GM23338 (cell line): ENCODE measurements at regions not wholly inside any gene's neighbourhood (a gene's known extent, or its start where the extent isn't known, plus 50 kb on each side); places are given as distances from the start of the nearest gene placed in this dataset.

ENCODE experiments used
- ATAC-seq: fragments of 200-7000 bp; cut with Tn5 transposase; 3 replicates; pipeline ENCODE4 v1.9.1; 2020
- DNase-seq: peaks from one replicate; pipeline ENCODE4 v3.0.0-alpha.2; 2015; ENCODE audit warnings: low spot score
- H2AFZ ChIP-seq: fragments of 200-600 bp; sonication (generic); 2 replicates; pipeline ENCODE4 v1.8.0; 2016; ENCODE audit warnings: antibody characterized with exemption, mild to moderate bottlenecking, moderate library complexity
- H3F3A ChIP-seq: fragments of 200-600 bp; sonication (generic); replicated peaks from 2 replicates; pipeline ENCODE4 v1.8.0; 2017; ENCODE audit warnings: antibody characterized with exemption, mixed run types, low read depth
- H3K27ac ChIP-seq: fragments of 200-600 bp; sonication (generic); 2 replicates; pipeline ENCODE4 v1.6.1; 2016; ENCODE audit warnings: low read depth
- H3K27me3 ChIP-seq: fragments of 200-600 bp; sonication (generic); 2 replicates; pipeline ENCODE4 v1.8.0; 2016; ENCODE audit warnings: mild to moderate bottlenecking, mixed run types, moderate library complexity; ENCODE audit not compliant: insufficient read depth
- H3K36me3 ChIP-seq: fragments of 200-600 bp; sonication (generic); 2 replicates; pipeline ENCODE4 v1.8.0; 2016; ENCODE audit warnings: mild to moderate bottlenecking; ENCODE audit not compliant: insufficient read depth
- H3K4me1 ChIP-seq: fragments of 200-600 bp; sonication (generic); 2 replicates; pipeline ENCODE4 v1.8.0; 2016; ENCODE audit warnings: mild to moderate bottlenecking, moderate library complexity; ENCODE audit not compliant: insufficient read depth
- H3K4me2 ChIP-seq: fragments of 200-600 bp; sonication (generic); 2 replicates; pipeline ENCODE4 v1.7.1; 2017; ENCODE audit warnings: mixed run types
- H3K4me3 ChIP-seq: fragments of 200-600 bp; sonication (generic); 2 replicates; pipeline ENCODE4 v1.6.1; 2016; ENCODE audit warnings: mixed run types
- H3K79me2 ChIP-seq: fragments of 200-600 bp; sonication (generic); replicated peaks from 2 replicates; pipeline ENCODE4 v1.8.0; 2017; ENCODE audit warnings: mild to moderate bottlenecking; ENCODE audit not compliant: insufficient read depth
- H3K9me2 ChIP-seq: fragments of 200-600 bp; sonication (generic); 2 replicates; pipeline ENCODE4 v1.8.0; 2017; ENCODE audit not compliant: insufficient read depth
- H4K20me1 ChIP-seq: fragments of 200-600 bp; sonication (generic); replicated peaks from 2 replicates; pipeline ENCODE4 v1.8.0; 2017; ENCODE audit warnings: mild to moderate bottlenecking; ENCODE audit not compliant: insufficient read depth
- H3K27ac Mint-ChIP-seq: 2 replicates; pipeline ENCODE4 v1.8.0; 2020; ENCODE audit warnings: inconsistent platforms, mild to moderate bottlenecking, moderate library complexity, mixed read lengths
- H3K27me3 Mint-ChIP-seq: 3 replicates; pipeline ENCODE4 v1.8.0; 2022; ENCODE audit warnings: low read depth, mild to moderate bottlenecking, moderate library complexity, mixed read lengths, inconsistent platforms; ENCODE audit not compliant: insufficient read depth, poor library complexity
- H3K36me3 Mint-ChIP-seq: 3 replicates; pipeline ENCODE4 v1.8.0; 2021; ENCODE audit warnings: low read depth, mild to moderate bottlenecking, inconsistent platforms, moderate library complexity, mixed read lengths
- H3K4me1 Mint-ChIP-seq: 3 replicates; pipeline ENCODE4 v1.8.0; 2020; ENCODE audit warnings: mild to moderate bottlenecking, inconsistent platforms, mixed read lengths
- H3K4me3 Mint-ChIP-seq: 3 replicates; pipeline ENCODE4 v1.8.0; 2021; ENCODE audit warnings: moderate library complexity, mild to moderate bottlenecking, inconsistent platforms, mixed read lengths
- H3K9me3 Mint-ChIP-seq: 3 replicates; pipeline ENCODE4 v1.8.0; 2020; ENCODE audit warnings: moderate library complexity, mild to moderate bottlenecking, inconsistent platforms, mixed read lengths
- JUNB ChIP-seq: IDR thresholded peaks from one replicate; pipeline ENCODE4 v1.6.1; 2016; ENCODE audit warnings: antibody characterized with exemption; ENCODE audit not compliant: unreplicated experiment
- NANOG ChIP-seq: IDR thresholded peaks from 2 replicates; pipeline ENCODE4 v1.6.1; 2016; ENCODE audit warnings: antibody characterized with exemption, borderline replicate concordance
- ZNF114 ChIP-seq: fragments of 250-450 bp; sonication (Bioruptor Pico); IDR thresholded peaks from 2 replicates; pipeline ENCODE4 v1.5.0; 2020; ENCODE audit warnings: mild to moderate bottlenecking, moderate library complexity
- ZNF331 ChIP-seq: fragments of 250-450 bp; sonication (Bioruptor Pico); IDR thresholded peaks from 2 replicates; pipeline ENCODE4 v1.5.0; 2020; ENCODE audit warnings: low read depth, mild to moderate bottlenecking, moderate library complexity
- ZNF462 ChIP-seq: fragments of 250-450 bp; sonication (Bioruptor Pico); IDR thresholded peaks from 2 replicates; pipeline ENCODE4 v1.5.0; 2020; ENCODE audit warnings: mild to moderate bottlenecking, moderate library complexity

GRCh38 chr4:1459081-1459721 lies 53.0 kb upstream of the NKX1-1 start:
- Histone ChIP-seq H3K4me2 (peak overlapping the region; percentile 73), H3K79me2 (no peaks in the 10 kb centered on the region), H3F3A (no peaks in the 10 kb centered on the region), H4K20me1 (no peaks in the 10 kb centered on the region), H3K9me2 (peaks cover 12% of the 10 kb centered on the region; the same call in 1 of the 2 replicates), H3K27me3 (no peaks in the 10 kb centered on the region), H3K36me3 (no peaks in the 10 kb centered on the region), H2AFZ (no peak overlapping the region), H3K4me3 (peak overlapping the region; percentile 42), H3K27ac (no peak overlapping the region), H3K4me1 (peaks cover 25% of the 10 kb centered on the region)
- peaks cover 23% of the 10 kb centered on the region for H3K4me1 Mint-ChIP-seq
- peaks cover 3% of the 10 kb centered on the region; the same call in 1 of the 3 replicates for H3K36me3 Mint-ChIP-seq
- TF ChIP-seq ZNF462 (CRISPR knock-in tag) (0 out of 2 replicates have a peak, but pooled peaks have one; percentile 48), NANOG (peak; percentile 69), ZNF331 (CRISPR knock-in tag) (no peak)
- no peak overlapping the region for H3K27ac Mint-ChIP-seq
- H3K4me3 Mint-ChIP-seq, result peak overlapping the region; percentile 36; the same call in 1 of the 3 replicates
- H3K27me3 Mint-ChIP-seq, result peaks cover 16% of the 10 kb centered on the region
- peak; percentile 37 for ATAC-seq
- no peak for DNase-seq
- H3K9me3 Mint-ChIP-seq, result peaks cover 10% of the 10 kb centered on the region

- DNase-seq (no peak), ATAC-seq (no peak)
- peaks cover 7% of the 10 kb centered on the region for H3K36me3 Mint-ChIP-seq
- H3K27ac Mint-ChIP-seq, result no peak overlapping the region
- H3K79me2 ChIP-seq, result no peaks in the 10 kb centered on the region
- H4K20me1 ChIP-seq, result no peaks in the 10 kb centered on the region
- no peak overlapping the region for H3K27ac ChIP-seq
- no peaks in the 10 kb centered on the region for H3F3A ChIP-seq
- H3K27me3 Mint-ChIP-seq, result peaks cover 16% of the 10 kb centered on the region
- H3K36me3 ChIP-seq, result no peaks in the 10 kb centered on the region
- no peak overlapping the region for H3K4me3 Mint-ChIP-seq
- H3K4me2 ChIP-seq, result peak overlapping the region; percentile 73
- H3K4me1 ChIP-seq, result peaks cover 25% of the 10 kb centered on the region
- no peaks in the 10 kb centered on the region for H3K27me3 ChIP-seq
- H3K4me3 ChIP-seq, result no peak overlapping the region
- H3K9me2 ChIP-seq, result peaks cover 17% of the 10 kb centered on the region; the same call in 1 of the 2 replicates
- no peak overlapping the region for H2AFZ ChIP-seq
- peaks cover 23% of the 10 kb centered on the region for H3K4me1 Mint-ChIP-seq
- H3K9me3 Mint-ChIP-seq, result peaks cover 15% of the 10 kb centered on the region
- TF ChIP-seq JUNB (no peak), ZNF114 (no peak), ZNF462 (CRISPR knock-in tag) (no peak)
These were observed 52.3 kb upstream of the NKX1-1 start for GRCh38 chr4:1458581-1458980.
